ENCODE measurements at regions not wholly inside any gene's neighbourhood (a gene's known extent, or its start where the extent isn't known, plus 50 kb on each side); places are given as distances from the start of the nearest gene placed in this dataset.

DNA sequence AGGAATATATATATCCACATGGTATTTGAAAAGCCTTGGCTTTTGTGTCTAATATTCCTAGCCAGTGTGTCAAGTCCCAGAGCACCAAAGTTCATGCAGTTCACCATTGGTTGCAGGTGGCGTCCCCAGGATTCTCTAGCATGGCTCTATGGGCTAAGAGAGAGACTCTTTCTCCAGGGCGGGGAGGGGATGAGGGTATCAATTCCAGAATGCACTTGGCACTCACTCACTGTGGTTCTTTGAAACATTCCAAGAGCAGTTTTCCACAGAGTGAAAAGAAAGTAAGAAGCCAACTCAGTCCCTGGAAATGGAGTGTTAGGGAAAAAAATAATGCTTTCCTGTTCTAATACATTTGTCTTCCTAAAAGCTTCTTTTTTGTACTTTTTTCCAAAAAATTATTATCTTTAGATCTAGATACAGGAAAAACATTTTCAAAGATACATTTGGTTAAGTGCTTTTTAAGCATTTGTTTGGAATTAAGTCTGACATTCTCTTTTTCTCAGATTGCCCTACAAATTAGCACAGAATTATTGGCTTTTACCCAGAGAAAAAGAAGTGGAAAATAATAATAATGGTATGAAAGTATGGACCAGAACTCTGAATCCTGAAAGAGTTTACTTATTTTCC, 239.9 kb downstream of the PAX3 start:
- TF ChIP-seq, protein P1, sequence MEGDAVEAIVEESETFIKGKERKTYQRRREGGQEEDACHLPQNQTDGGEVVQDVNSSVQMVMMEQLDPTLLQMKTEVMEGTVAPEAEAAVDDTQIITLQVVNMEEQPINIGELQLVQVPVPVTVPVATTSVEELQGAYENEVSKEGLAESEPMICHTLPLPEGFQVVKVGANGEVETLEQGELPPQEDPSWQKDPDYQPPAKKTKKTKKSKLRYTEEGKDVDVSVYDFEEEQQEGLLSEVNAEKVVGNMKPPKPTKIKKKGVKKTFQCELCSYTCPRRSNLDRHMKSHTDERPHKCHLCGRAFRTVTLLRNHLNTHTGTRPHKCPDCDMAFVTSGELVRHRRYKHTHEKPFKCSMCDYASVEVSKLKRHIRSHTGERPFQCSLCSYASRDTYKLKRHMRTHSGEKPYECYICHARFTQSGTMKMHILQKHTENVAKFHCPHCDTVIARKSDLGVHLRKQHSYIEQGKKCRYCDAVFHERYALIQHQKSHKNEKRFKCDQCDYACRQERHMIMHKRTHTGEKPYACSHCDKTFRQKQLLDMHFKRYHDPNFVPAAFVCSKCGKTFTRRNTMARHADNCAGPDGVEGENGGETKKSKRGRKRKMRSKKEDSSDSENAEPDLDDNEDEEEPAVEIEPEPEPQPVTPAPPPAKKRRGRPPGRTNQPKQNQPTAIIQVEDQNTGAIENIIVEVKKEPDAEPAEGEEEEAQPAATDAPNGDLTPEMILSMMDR (IDR thresholded peaks at IDR 0.05; ENCODE audit: insufficient read depth, low read length, poor library complexity, severe bottlenecking): no peak
- no peak for TF ChIP-seq EZH2phosphoT487 (conservative IDR thresholded peaks at IDR 0.05; ENCODE audit: low read length)
